ENCODE measurements at regions not wholly inside any gene's neighbourhood (a gene's known extent, or its start where the extent isn't known, plus 50 kb on each side); places are given as distances from the start of the nearest gene placed in this dataset.

DNA sequence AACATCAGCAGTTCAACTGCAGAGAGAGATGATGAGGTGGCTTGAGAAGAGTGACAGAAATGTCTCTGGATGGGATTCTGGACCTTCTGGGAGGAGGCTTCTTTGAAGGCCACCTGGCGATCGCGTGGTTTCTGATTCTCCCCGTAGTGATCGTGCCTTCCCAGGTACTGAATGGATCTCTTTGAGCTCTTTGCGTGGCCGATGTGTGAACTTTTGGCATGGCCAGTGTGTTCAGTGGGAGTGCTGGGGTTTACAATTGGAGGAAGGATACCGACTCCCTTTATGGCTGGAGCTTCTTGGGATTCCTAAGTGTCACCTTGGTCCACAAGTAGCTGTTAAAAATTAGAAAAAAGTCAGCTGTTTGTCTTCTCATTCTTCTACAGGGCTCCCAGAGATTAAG lies 374.7 kb downstream of the C12orf75 start:
- in situ Hi-C loops (cut with MboI; ENCODE audit: low pct_unique_long_range_greater_than_20kb, low sequenced_read_pairs, unreplicated experiment), result no loop called here
- TF ChIP-seq, protein P1, sequence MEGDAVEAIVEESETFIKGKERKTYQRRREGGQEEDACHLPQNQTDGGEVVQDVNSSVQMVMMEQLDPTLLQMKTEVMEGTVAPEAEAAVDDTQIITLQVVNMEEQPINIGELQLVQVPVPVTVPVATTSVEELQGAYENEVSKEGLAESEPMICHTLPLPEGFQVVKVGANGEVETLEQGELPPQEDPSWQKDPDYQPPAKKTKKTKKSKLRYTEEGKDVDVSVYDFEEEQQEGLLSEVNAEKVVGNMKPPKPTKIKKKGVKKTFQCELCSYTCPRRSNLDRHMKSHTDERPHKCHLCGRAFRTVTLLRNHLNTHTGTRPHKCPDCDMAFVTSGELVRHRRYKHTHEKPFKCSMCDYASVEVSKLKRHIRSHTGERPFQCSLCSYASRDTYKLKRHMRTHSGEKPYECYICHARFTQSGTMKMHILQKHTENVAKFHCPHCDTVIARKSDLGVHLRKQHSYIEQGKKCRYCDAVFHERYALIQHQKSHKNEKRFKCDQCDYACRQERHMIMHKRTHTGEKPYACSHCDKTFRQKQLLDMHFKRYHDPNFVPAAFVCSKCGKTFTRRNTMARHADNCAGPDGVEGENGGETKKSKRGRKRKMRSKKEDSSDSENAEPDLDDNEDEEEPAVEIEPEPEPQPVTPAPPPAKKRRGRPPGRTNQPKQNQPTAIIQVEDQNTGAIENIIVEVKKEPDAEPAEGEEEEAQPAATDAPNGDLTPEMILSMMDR (IDR thresholded peaks at IDR 0.05; ENCODE audit: extremely low read depth, insufficient read depth, missing control alignments), result no peak
- no peak for DNase-seq (ENCODE audit: low spot score)

DNA sequence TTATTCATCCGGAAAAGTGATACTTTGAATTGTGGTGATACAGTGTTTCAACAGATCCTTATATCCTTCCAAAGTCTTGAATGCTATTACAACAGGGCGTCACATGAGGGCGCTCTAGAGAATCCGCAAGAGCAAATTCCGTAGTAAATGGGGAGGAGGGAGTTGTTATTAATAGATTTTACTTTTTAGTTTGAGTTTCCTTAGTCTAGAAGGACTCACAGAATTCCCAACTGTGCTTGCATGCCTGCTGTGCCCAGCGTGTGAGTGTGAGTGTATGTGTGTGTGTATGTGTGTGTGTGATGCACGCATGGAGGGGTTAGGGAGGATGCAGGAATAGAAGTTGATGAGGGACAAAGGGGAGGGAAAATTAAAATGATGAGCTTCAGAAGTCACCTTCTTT lies 375.3 kb downstream of the C12orf75 start:
- in situ Hi-C loops (cut with MboI; ENCODE audit: low pct_unique_long_range_greater_than_20kb, low sequenced_read_pairs, unreplicated experiment), result no loop called here
- DNase-seq (ENCODE audit: low spot score), result no peak
- TF ChIP-seq, protein P1 (IDR thresholded peaks at IDR 0.05; ENCODE audit: extremely low read depth, insufficient read depth, missing control alignments), result peak; percentile 66

DNA sequence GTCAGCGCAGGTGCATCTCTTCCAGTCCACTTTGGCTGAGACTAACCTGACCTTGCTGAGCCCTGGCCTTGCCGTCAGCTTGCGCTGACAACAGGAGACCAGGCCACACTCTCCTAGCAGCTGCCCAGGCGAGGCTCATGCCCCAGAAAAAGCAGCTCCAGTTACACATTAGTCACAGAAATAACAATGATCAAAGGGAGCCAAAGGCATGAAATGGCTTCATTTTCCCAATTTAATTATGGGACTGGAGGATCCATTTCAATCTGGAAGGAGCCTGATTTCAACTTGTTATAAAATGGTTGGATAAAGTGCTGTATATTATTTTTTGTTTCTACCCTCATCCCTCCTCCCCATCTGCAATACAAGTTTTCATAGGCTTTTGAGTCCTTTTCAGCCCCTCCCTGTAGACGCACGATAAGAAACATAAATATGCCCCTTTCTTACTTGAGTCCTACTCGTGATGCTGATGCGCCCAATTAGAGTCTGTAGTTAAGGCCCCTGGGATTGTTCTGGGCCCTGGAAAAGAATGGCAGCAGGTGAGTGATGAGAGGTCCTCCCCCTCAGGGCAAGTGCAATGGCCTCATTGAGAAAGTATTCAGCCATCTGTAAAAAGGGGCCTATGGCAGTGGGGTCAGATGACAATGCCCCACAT lies 376.0 kb downstream of the C12orf75 start:
- no peak for DNase-seq (ENCODE audit: low spot score)
- TF ChIP-seq, protein P1 (IDR thresholded peaks at IDR 0.05; ENCODE audit: extremely low read depth, insufficient read depth, missing control alignments), result no peak
- in situ Hi-C loops (cut with MboI; ENCODE audit: low pct_unique_long_range_greater_than_20kb, low sequenced_read_pairs, unreplicated experiment), result no loop called here

DNA sequence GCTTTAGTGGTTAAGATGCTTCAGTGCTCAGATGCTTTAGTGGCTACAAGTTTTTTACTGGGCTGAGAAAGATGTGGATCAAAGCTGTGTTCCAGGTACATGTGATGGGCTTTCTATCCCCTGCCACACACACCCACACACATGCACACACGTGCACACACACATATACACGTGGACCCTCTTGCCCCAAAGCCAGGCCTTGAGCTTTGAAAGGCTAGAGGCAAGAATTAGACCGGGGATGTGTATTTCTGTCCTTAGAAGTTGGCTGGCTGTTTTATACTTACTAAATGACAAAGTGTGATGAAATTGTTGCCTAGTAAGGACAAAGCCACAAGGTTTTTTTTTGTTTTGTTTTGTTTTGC lies 376.5 kb downstream of the C12orf75 start:
- in situ Hi-C loops (cut with MboI; ENCODE audit: low pct_unique_long_range_greater_than_20kb, low sequenced_read_pairs, unreplicated experiment), result no loop called here
- no peak for DNase-seq (ENCODE audit: low spot score)
- TF ChIP-seq, protein P1 (IDR thresholded peaks at IDR 0.05; ENCODE audit: extremely low read depth, insufficient read depth, missing control alignments), result no peak

DNA sequence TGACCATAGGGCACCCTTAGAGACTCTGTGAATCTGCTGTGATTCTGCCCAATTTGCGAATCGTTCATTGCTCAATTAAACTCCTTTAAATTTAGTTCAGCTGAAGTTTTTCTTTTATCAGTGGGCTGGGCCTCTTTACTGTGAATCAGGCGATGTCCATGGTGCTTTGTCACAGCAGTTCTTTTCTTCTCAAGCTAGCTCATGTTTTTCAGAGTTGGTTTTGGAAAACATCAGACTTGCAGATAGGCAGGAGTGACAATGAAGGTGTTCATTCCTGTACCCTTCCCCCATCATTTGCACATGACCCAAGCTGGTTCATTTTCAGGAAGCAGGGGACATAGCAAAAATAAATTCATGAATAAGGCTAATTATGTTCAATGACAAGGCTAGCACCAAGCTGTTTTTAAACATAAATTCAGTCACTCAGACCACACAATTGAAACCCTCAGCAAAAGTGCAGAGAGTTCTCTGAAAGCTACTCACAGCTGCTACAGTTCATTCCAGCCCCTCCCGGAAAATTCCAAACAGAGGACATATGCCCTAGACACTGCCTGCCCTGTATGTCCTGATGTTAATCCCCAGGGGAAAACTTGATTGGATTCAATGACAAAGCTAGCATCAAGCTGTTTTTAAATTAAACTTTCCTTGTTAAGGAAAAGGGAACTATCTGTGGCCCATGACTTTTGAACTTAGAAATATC lies 383.3 kb downstream of the C12orf75 start:
- no peak for DNase-seq (ENCODE audit: low spot score)
- in situ Hi-C loops (cut with MboI; ENCODE audit: low pct_unique_long_range_greater_than_20kb, low sequenced_read_pairs, unreplicated experiment), result no loop called here

DNA sequence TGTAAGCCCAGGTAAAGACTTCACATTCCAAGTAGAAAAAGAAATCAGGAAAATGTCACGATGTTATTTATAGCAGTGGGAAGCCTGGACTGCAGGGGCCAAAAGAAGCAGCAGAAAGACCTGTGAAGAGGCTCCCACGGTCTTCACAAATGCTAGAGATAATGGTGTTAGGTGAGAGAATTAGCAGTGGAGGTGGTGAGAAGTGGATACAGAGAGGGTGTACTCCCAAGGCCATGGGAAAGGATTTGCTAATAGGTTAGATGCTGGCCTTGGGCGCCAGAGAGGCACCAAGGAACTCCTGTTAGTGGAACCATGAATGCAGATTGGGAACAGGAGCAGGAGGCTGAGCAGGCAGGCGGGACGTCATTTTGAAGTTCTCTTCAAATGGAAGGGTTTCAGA lies 386.1 kb downstream of the C12orf75 start:
- in situ Hi-C loops (cut with MboI; ENCODE audit: low pct_unique_long_range_greater_than_20kb, low sequenced_read_pairs, unreplicated experiment), result no loop called here
- DNase-seq (ENCODE audit: low spot score), result no peak
- TF ChIP-seq, protein P1 (IDR thresholded peaks at IDR 0.05; ENCODE audit: extremely low read depth, insufficient read depth, missing control alignments), result no peak

More for the DNA sequence above, 383.3 kb downstream of the C12orf75 start:
- TF ChIP-seq, protein P1 (IDR thresholded peaks at IDR 0.05; ENCODE audit: extremely low read depth, insufficient read depth, missing control alignments), result no peak

All from GM13977 (cell line).